Esophagus muscularis mucosa (tissue), 4 donors: ENCODE measurements at regions not wholly inside any gene's neighbourhood (a gene's known extent, or its start where the extent isn't known, plus 50 kb on each side); places are given as distances from the start of the nearest gene placed in this dataset.

Experiments
- DNase-seq: peaks from one replicate; pipeline ENCODE4 v3.0.0-alpha.2; 2017; ENCODE audit errors: extremely low spot score
- H3K27ac ChIP-seq, 4 donors: fragments of 200-600 bp; sonication (generic); replicated peaks in 1 of 4; 1 replicate in 3 of 4; 2 replicates in 1 of 4; pipeline ENCODE4 v1.5.1; 2016 to 2019; ENCODE audit warnings: mild to moderate bottlenecking in 1 of 4
- H3K27me3 ChIP-seq, 4 donors: fragments of 200-600 bp; sonication (generic); one replicate each; pipeline versions ENCODE4 v1.5.1 to v1.6.0; 2016 to 2019
- H3K36me3 ChIP-seq, 4 donors: fragments of 200-600 bp; sonication (generic); one replicate each; pipeline ENCODE4 v1.5.1; 2016 to 2019
- H3K4me1 ChIP-seq, 4 donors: fragments of 200-600 bp; sonication (generic); one replicate each; pipeline ENCODE4 v1.5.1; 2016 to 2019
- H3K4me3 ChIP-seq, 4 donors: fragments of 200-600 bp; sonication (generic); 1 replicate in 2 of 4; 2 replicates in 2 of 4; pipeline ENCODE4 v1.5.1; 2016 to 2019; ENCODE audit warnings: mild to moderate bottlenecking in 4 of 4, moderate library complexity in 1 of 4
- H3K9me3 ChIP-seq, 4 donors: fragments of 200-600 bp; sonication (generic); 1 replicate in 3 of 4; 2 replicates in 1 of 4; pipeline ENCODE4 v1.5.1; 2016 to 2019
- CTCF ChIP-seq, 3 experiments: fragments of 200-600 bp in 2 of 3; fragments of 450-650 bp in 1 of 3; sonication (generic) in 2 of 3; IDR thresholded peaks; one replicate each; pipeline ENCODE4 v1.5.1; 2017 to 2019; ENCODE audit warnings: antibody characterized with exemption in 3 of 3, mild to moderate bottlenecking in 2 of 3, moderate library complexity in 1 of 3
- EP300 ChIP-seq: sonication (generic); formaldehyde crosslinking; IDR thresholded peaks from one replicate; pipeline ENCODE4 v1.6.1; 2017; ENCODE audit warnings: antibody characterized with exemption
- POLR2A ChIP-seq: fragments of 450-650 bp; IDR thresholded peaks from one replicate; pipeline ENCODE4 v1.6.1; 2017; ENCODE audit warnings: antibody characterized with exemption, moderate library complexity, mild to moderate bottlenecking, low read depth
- POLR2AphosphoS5 ChIP-seq, 2 donors: sonication (generic); formaldehyde crosslinking; IDR thresholded peaks; one replicate each; pipeline ENCODE4 v1.6.1; 2017; ENCODE audit warnings: antibody characterized with exemption in 2 of 2
- WGBS: methylation state at CpG from one replicate; pipeline ENCODE4 v1.1.5; 2018; 5-methylcytosine and 5-hydroxymethylcytosine counted together
- intact Hi-C: fragments of 100-400 bp; cut with DNase I; formaldehyde crosslinking; loops from one replicate; pipeline ENCODE4 v1.15.1; 2023

- no peaks in the 10 kb centered on the region for H3K36me3 ChIP-seq
- intact Hi-C loops, result no loop called here
- H3K27ac ChIP-seq, result no peak overlapping the region
- no peaks in the 10 kb centered on the region for H3K9me3 ChIP-seq
- no peaks in the 10 kb centered on the region for H3K27me3 ChIP-seq
- WGBS, result 55% methylated on average over 1 of the region's 1 CpG
- no peak for TF ChIP-seq CTCF (IDR thresholded peaks at IDR 0.05)
- no peak for TF ChIP-seq POLR2AphosphoS5 (IDR thresholded peaks at IDR 0.05)
- no peak for TF ChIP-seq POLR2A
- H3K4me1 ChIP-seq, result no peaks in the 10 kb centered on the region
- no peak for DNase-seq
- H3K4me3 ChIP-seq, result no peak overlapping the region
Observed at GRCh38 chr4:170721812-170722373, 632.1 kb upstream of the AADAT start.

- H3K36me3 ChIP-seq, result no peaks in the 10 kb centered on the region
- no peak for TF ChIP-seq EP300
- TF ChIP-seq POLR2AphosphoS5 (IDR thresholded peaks at IDR 0.05), result no peak
- TF ChIP-seq CTCF (IDR thresholded peaks at IDR 0.05), result no peak
- no peak for TF ChIP-seq POLR2A
- no peaks in the 10 kb centered on the region for H3K27me3 ChIP-seq
- H3K4me3 ChIP-seq, result no peak overlapping the region
- WGBS, result 96% methylated on average over 1 of the region's 1 CpG
- no peak overlapping the region for H3K27ac ChIP-seq
- no peak for DNase-seq
- intact Hi-C loops, result no loop called here
- H3K4me1 ChIP-seq, result no peaks in the 10 kb centered on the region
- no peaks in the 10 kb centered on the region for H3K9me3 ChIP-seq
Observed at GRCh38 chr4:170716868-170717267, 627.1 kb upstream of the AADAT start.

- TF ChIP-seq EP300 (no peak), CTCF (IDR thresholded peaks at IDR 0.05) (no peak), POLR2AphosphoS5 (IDR thresholded peaks at IDR 0.05) (no peak), POLR2A (no peak)
- Histone ChIP-seq H3K27me3 (no peaks in the 10 kb centered on the region), H3K36me3 (no peaks in the 10 kb centered on the region), H3K4me1 (no peaks in the 10 kb centered on the region), H3K27ac (no peak overlapping the region), H3K9me3 (no peaks in the 10 kb centered on the region), H3K4me3 (no peak overlapping the region)
- DNase-seq, result no peak
- WGBS, result 79% methylated on average over 3 of the region's 3 CpGs
- intact Hi-C loops, result no loop called here
Observed at GRCh38 chr4:170705907-170706306, 616.2 kb upstream of the AADAT start.

GRCh38 chr4:170700064-170700463 is 610.3 kb upstream of the AADAT start:
- Histone ChIP-seq H3K9me3 (no peaks in the 10 kb centered on the region), H3K27me3 (no peaks in the 10 kb centered on the region), H3K27ac (no peak overlapping the region), H3K36me3 (no peaks in the 10 kb centered on the region), H3K4me1 (no peaks in the 10 kb centered on the region), H3K4me3 (no peak overlapping the region)
- no peak for DNase-seq
- intact Hi-C loops, result no loop called here
- TF ChIP-seq POLR2A (no peak), CTCF (IDR thresholded peaks at IDR 0.05) (no peak), EP300 (no peak)
- WGBS, result 94% methylated on average over 5 of the region's 5 CpGs

GRCh38 chr4:170698334-170698733 is 608.6 kb upstream of the AADAT start:
- no peak for DNase-seq
- H3K27me3 ChIP-seq, result no peaks in the 10 kb centered on the region
- no peaks in the 10 kb centered on the region for H3K9me3 ChIP-seq
- H3K36me3 ChIP-seq, result no peaks in the 10 kb centered on the region
- TF ChIP-seq POLR2A (no peak), POLR2AphosphoS5 (IDR thresholded peaks at IDR 0.05) (no peak), EP300 (no peak), CTCF (IDR thresholded peaks at IDR 0.05) (no peak)
- 20% methylated on average over 1 of the region's 1 CpG for WGBS
- no peaks in the 10 kb centered on the region for H3K4me1 ChIP-seq
- no peak overlapping the region for H3K4me3 ChIP-seq
- intact Hi-C loops, result no loop called here
- no peak overlapping the region for H3K27ac ChIP-seq
